VCaP (cell line): ENCODE measurements at regions not wholly inside any gene's neighbourhood (a gene's known extent, or its start where the extent isn't known, plus 50 kb on each side); places are given as distances from the start of the nearest gene placed in this dataset.

Experiments
- H3K27ac ChIP-seq: fragments of 450-650 bp; 2 replicates; pipeline ENCODE4 v1.5.1; 2017
- CTCF ChIP-seq: fragments of 450-650 bp; conservative IDR thresholded peaks from 2 replicates; pipeline ENCODE4 v1.5.1; 2017; ENCODE audit warnings: mild to moderate bottlenecking, moderate library complexity

GRCh38 chr12:85609778-85610177, 226.4 kb downstream of the RASSF9 start:
- TF ChIP-seq CTCF, result no peak
- no peak overlapping the region for H3K27ac ChIP-seq

- H3K27ac ChIP-seq, result no peak overlapping the region
- no peak for TF ChIP-seq CTCF
Observed at GRCh38 chr12:85610194-85610593, 226.0 kb downstream of the RASSF9 start.

GRCh38 chr12:85616201-85616600, 220.0 kb downstream of the RASSF9 start:
- H3K27ac ChIP-seq, result no peak overlapping the region
- TF ChIP-seq CTCF, result no peak

- no peak overlapping the region for H3K27ac ChIP-seq
- TF ChIP-seq CTCF, result no peak
Observed at GRCh38 chr12:85617307-85618091, 218.7 kb downstream of the RASSF9 start.

GRCh38 chr12:85621041-85621440, 215.2 kb downstream of the RASSF9 start:
- TF ChIP-seq CTCF, result no peak
- no peak overlapping the region for H3K27ac ChIP-seq

GRCh38 chr12:85623763-85624162, 212.4 kb downstream of the RASSF9 start:
- H3K27ac ChIP-seq, result no peak overlapping the region
- TF ChIP-seq CTCF, result no peak

GRCh38 chr12:85625467-85625866, 210.7 kb downstream of the RASSF9 start:
- no peak for TF ChIP-seq CTCF
- no peak overlapping the region for H3K27ac ChIP-seq
